Mammary epithelial cell (primary cell): ENCODE measurements at regions not wholly inside any gene's neighbourhood (a gene's known extent, or its start where the extent isn't known, plus 50 kb on each side); places are given as distances from the start of the nearest gene placed in this dataset.

Source experiments
- EZH2 ChIP-seq: IDR thresholded peaks from 2 replicates; pipeline ENCODE4 v1.6.1; 2012; ENCODE audit warnings: low read length, inconsistent platforms, borderline replicate concordance
- TF ChIP-seq, protein P1 (sequence below), 2 donors: IDR thresholded peaks in 1 of 2; conservative IDR thresholded peaks in 1 of 2; 2 replicates each; pipeline ENCODE4 v1.5.1; 2011 to 2012; ENCODE audit warnings: inconsistent platforms in 2 of 2, low read length in 2 of 2, mild to moderate bottlenecking in 2 of 2, control low read depth in 1 of 2, low read depth in 1 of 2; ENCODE audit not compliant: insufficient read depth in 1 of 2; ENCODE audit errors: extremely low read depth in 1 of 2

DNA sequence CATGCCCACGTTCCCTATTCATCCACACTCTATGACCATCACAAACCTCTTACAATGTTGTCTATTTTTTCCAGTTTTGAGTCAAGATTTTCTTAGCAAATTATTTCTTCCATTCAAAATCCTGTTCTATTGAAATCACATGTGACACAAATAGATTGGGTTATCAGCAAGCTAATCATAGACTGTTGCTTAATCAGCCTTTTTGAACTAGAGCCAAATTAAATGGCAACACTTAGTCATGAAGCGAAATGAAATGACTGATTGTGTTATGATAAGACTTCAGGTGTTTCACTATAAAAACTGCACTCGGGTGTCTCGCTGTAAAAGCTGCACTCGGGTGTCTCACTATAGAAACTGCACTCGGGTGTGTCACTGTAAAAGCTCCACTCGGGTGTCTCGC is 890.0 kb upstream of the FRG1 start:
- TF ChIP-seq, protein P1, sequence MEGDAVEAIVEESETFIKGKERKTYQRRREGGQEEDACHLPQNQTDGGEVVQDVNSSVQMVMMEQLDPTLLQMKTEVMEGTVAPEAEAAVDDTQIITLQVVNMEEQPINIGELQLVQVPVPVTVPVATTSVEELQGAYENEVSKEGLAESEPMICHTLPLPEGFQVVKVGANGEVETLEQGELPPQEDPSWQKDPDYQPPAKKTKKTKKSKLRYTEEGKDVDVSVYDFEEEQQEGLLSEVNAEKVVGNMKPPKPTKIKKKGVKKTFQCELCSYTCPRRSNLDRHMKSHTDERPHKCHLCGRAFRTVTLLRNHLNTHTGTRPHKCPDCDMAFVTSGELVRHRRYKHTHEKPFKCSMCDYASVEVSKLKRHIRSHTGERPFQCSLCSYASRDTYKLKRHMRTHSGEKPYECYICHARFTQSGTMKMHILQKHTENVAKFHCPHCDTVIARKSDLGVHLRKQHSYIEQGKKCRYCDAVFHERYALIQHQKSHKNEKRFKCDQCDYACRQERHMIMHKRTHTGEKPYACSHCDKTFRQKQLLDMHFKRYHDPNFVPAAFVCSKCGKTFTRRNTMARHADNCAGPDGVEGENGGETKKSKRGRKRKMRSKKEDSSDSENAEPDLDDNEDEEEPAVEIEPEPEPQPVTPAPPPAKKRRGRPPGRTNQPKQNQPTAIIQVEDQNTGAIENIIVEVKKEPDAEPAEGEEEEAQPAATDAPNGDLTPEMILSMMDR (conservative IDR thresholded peaks at IDR 0.05 in 1 of 2, IDR thresholded peaks at IDR 0.05 in 1 of 2; ENCODE audit: extremely low read depth in 1 of 2, insufficient read depth in 1 of 2, low read depth in 1 of 2, low read length in 2 of 2), result no peak
- TF ChIP-seq EZH2, result no peak
